Activated CD4-positive, alpha-beta T cell treated with anti-CD3 and anti-CD28 coated beads for 48 hours (primary cell): ENCODE measurements at regions not wholly inside any gene's neighbourhood (a gene's known extent, or its start where the extent isn't known, plus 50 kb on each side); places are given as distances from the start of the nearest gene placed in this dataset.
"Not testable (repeated sequence)": the region's sequence is repeated elsewhere in the genome, so short reads cannot be mapped to it uniquely, and the experiment has no call there.

Source experiments
- DNase-seq: peaks from one replicate; pipeline ENCODE4 v3.0.0-alpha.2; 2020

DNA sequence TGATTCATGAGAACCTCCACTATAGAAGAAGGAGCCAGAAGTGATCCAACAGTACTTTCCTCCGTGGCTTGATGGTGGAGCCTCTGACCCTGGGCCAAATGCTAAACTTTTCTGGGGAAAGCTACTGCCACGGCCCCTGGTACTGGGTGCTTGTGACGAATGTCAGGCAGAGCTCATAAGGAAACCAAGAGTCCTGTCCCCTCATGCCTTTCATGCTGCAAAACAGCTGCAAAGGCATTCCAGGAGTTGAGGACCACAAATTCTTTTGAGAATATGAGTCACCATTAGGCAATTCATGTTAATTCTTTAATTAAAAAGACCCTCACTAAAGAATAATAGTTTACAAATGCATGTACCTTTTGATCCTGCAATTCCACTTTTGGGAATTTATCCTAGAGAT is 700.4 kb upstream of the FAM241A start:
- DNase-seq: not testable (repeated sequence)

DNA sequence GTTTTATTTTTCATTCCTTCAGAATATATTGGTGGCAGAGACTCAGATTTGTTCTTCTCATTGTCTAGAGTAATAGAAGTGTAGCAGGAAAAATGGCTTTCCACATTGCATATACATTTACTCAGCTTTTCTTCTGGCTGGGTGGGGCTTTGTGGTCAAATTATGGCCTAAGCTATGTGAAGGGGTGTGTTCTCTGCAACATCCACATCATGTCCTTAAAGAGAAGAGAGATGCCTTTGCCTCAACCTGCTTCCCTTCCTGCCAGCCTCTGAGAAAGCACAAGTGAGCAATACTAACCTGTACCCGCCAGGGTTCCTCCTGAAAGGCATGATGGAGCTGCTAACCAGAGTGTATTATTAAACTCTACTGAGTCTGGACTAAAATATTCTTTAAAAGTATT is 695.6 kb upstream of the FAM241A start:
- no peak for DNase-seq

DNA sequence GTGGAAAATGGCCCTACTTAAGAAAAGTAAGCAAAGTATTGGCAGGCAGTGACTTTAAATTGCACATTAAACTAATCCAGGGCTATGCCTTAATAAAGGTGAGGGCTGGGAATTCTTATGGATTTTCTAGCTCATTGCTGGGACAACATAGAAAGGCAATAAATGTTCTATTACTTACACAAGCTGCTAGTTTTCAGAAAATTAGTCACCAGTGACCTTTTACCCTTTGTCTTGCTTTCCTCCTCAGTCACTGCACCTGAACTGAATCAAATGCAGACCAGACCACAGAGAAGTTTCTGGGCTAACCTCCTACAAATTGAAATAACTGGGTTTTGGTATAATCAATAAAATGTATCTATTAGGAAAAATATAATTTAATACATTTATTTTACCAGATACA is 694.4 kb upstream of the FAM241A start:
- DNase-seq: no peak

DNA sequence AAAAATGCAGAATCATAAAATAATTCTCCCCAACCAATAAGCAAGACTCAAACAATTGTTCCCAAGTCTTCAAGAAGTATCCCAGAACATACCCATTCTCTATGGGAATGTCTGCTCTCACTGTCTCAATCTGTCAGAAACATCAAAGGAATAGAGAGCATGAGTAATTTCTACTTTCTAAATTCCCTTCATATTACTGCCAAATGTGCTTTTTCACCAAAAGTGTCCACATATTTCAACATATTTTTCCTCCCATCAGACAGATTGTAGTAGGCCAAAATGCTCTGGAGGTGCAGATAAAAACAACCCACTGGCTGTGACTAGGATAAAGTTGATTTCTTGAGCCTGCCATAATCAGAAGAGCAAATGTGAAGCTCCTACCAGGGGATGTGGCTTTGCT is 692.0 kb upstream of the FAM241A start:
- DNase-seq: no peak

DNA sequence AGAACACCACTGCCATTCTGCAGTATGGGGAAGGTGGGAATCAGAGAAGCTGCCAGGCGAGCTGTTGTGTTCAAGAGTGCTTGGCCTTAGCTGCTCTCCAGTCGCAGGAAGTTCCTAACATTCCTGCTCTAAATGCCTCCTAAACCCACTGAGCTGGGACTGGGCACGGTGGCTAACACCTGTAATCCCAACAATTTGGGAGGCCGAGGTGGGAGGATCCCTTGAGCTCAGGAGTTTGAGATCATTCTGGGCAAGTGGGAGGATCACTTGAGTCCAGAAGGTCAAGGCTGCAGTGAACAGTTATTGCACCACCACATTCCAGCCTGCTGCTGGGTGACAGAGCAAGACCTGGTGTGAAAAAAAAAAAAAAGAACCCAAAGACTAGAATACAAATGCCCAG is 690.3 kb upstream of the FAM241A start:
- DNase-seq: no peak

DNA sequence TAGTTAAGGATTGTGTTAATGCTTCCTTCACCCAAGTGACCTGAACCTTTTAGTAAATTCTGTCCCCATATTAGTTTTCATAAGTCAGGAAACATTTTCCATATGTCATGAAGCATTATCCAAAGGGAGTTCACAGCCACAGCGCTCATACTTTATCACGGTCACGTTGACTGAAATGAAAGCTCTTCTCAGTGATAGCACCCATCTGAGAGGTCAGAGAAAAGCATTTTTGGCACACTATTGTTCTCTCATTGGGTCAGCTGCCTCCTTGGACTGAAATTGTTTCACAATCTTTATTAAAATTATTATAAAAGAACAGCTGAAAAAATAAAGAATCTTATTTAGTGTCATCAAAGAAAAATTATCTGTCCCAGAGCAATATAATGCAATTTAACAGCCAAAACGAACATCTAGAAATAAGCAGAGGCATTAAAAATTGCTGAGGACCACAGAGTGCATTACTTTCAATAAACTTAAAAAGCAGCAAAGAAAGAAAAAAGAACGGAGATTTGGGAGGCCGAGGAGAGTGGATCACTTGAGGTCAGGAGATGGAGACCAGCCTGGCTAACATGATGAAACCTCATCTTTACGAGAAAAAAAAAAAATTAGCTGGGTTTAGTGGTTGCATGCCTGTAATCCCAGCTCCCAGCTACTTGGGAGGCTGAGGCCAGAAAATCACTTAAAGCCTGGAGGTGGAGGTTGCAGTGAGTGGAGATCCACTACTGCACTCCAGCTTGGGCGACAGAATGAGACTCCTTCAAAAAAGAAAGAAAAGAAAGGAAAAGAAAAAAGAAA is 680.8 kb upstream of the FAM241A start:
- no peak for DNase-seq

DNA sequence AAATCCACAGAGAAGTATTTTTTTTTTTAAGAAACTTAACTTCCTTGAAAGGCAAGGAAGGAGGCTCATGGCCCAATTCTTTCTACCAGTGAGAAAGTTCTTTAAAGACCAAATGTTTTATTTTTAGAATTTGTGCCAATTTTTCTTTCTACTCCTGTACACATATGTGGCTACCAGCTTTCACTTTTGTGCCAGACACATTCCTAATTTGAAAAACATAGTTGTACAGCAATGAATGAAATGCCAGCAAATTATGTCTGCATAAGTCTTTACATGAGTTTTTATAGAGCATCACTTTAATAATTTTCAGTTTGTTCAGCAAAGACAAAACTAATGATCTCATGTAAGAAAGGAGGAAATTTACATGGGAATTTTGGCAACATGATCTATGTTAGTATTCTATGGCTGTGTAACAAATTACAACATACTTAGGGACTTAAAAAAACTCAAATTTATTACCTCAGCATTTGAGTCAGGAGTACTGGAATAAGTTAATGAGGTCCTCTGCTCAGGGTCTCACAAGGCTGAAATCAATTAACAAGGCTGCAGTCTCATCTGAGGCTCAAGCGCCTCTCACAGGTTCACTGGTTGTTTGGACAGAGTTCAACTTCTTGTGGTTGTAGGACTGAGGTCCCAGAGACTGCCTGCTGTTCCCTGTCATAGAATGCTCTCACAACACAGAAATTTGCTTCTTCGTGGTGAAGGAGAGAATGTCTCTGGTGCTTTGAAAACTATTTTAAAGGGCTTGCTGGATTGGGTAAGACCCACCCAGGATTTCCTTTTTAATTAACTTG is 678.2 kb upstream of the FAM241A start:
- no peak for DNase-seq

DNA sequence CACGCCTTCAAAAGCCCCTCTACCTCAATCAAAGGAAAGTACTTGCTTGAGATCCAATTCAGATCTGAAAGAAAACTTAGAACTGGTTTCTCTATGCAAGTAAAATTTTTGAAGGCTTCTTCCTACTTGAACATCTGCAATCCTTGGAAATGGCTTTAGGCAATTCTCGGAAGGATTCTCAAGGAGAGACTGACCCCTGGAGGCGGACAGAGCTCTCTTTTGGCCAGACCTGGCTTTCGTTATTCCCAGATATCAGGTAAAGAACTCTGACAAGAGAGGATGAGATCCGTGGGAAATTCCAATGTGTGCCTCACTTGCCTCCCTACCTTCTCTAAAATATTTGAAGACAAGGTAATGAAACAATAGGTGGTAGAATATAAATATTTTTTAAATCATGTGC is 670.3 kb upstream of the FAM241A start:
- DNase-seq: no peak

DNA sequence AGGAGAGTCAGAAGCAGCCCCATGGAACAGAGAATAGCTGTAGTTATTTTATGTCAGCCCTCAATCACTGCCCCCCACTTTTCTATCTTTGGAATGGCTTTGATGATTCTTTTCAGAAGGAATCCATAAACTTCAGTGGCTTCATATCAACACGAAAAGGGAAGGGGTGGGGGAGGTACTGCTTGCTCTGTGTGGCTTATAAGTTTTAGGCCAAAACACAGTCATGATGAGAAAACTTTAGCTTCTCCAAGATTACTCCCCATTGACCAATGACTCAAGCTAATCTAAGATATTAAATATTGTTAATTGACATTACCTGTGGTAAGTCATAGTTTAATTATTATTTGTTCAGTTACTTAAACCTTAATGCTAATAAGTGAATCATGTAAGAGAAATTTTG is 669.6 kb upstream of the FAM241A start:
- DNase-seq: no peak

DNA sequence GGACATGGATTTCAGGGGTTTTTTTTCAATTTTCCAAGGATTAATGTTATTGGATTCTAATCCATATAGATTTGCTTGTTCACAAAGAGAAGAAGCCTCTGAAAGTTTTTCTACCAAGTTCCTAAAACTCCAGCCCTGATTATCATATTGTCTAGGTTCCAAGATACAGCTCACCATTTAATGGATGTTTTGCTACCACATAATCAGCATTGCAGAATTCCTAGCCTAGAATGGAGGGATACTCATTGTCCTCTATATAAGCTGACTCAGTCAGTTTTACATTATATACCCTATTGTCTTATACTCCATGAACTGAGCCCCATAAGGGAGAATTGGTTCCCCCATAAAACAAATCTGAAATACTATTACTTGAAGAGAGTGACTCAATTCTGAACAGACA is 664.7 kb upstream of the FAM241A start:
- DNase-seq: no peak

DNA sequence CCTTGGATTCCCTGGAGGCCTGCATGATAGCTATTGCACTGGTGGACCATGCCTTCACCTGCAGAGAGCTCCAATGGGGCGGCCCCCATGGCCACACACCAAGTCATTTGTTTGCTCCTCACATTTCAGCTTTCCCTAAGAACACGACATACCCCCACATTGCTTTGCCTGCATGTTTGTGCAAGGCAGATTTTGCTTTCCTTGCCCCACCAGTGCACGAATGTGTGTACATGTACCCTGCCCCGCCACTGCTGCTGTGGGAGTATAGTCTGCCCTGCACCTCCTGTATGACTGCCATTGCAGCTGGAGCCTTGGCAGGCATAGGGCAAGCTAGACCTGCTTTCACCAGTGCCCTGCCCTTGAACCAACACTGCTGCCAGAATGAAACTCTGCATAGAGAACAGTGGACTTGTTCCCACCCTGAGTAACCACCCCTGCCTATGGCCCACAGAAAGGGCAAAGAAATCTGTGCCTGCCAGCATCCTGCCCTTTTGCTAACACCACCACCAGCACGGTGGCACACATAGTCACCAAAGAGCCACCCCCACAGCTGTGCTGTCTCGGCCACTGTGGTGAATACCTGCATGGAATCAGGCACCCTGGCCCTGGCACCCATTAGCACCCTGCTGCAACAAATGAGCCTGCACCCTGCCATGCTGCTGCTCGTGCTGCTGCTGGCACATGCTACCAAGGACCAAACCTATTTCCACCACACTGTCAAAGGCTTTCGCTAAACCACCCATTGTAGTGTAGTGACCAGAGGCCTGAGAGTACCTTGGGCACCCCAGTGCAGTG is 661.7 kb upstream of the FAM241A start:
- DNase-seq: no peak

DNA sequence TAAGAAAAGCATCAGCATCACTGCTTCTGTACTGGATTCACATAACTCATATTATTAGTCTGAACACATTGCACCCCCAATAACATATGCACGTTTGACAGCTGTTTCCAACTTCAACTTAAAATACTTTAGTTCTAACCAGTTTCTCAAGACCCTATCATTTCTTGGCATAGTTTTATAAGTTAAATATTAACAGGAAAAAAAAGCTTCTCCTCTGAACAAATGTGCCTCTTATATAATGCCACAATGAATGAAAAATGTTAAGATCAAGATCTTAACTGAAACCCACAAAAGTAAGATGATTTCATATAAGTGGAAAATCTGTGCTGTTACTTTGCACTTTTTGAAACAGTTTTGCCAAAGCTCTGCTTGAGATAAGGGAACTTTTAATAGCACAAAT is 652.8 kb upstream of the FAM241A start:
- no peak for DNase-seq

DNA sequence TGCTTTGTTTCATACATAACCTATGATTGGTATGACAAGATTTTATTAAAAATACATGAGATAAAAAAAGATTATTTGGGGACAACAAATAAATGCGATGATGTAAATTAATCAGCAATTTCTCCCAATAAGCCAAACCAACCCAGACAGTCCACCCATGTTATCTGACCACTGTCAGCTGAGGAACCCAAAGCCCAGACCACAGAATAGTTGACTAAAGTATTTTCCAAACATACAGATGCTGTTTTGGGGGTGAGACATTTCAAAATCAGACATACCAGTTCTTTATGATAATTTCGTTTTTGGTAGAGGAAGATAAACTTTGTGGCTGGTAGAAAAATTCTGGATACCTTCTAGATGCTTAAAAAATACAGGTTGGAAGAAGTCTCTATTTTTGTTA is 650.8 kb upstream of the FAM241A start:
- no peak for DNase-seq

DNA sequence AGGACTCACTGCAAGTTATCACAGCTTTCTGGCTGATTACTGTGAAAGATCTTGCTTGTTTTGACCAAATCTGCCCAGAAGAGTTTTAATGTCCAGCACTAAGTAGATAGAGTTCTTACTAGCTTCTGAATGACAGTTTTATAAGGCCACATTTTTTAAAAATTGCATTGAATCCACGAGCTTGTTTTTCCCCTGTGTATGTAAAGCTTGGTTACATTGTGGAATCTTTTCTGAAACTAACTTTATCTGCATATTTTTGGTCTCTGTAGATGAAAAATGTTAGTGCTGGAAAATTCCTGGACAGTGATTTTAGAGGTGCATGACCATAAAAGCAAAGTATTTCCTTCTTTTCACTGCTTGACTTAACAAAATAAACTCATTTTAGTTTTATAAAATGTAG is 650.3 kb upstream of the FAM241A start:
- no peak for DNase-seq

DNA sequence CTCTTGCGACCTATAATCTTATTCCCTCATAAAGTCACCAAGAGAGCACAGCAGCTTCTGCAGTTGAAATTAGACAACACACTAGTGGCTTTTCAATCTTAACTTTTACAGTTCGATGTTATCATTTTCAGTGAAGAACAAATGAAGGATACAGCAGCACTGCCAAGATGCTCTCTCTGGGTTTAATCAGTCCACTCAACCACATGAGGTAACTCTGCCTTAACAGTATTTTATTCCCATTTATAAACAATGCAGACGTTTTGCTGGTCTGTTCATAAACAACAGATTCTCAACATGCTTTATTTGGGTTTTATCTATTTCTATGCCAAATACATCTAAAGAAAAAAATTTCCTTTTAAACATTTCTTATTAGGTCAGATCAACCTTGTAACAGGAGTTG is 646.0 kb upstream of the FAM241A start:
- no peak for DNase-seq

DNA sequence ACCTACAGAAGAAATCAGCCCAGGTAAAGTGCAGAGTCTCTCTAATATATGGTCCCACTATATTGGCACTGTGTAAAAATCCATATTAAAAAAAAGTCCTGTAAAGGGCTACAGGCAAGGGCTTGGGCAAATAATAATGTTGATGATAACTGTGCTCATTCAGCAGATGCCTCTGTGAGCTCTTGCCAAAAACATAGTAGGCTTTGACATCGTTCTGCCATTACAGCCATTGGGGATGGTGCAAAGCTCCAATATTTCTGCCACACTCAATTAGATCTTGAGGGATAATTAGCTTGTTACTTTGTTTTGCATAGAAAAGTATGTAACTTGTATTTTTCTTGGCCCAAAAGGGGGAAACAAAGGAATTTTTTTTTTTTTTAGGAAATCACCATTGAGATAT is 645.5 kb upstream of the FAM241A start:
- DNase-seq: no peak

DNA sequence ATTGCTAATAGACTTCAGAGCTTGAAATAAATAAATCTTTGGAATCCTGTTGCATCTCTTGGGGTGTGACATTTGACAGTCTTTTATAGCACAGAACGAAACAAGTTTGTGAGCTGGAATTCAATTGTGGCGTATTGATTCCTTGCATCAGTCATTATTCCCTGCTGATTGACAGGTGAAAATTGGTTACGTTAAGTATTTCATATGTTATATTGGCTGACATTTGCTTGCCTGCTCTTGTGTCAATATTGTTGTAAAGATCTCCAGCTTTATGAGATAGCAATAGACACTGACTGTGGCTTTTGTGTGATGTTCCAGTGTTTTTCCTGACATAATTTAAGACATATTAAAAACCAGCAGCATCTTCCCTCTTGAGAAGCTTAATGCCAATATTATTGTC is 644.4 kb upstream of the FAM241A start:
- no peak for DNase-seq

DNA sequence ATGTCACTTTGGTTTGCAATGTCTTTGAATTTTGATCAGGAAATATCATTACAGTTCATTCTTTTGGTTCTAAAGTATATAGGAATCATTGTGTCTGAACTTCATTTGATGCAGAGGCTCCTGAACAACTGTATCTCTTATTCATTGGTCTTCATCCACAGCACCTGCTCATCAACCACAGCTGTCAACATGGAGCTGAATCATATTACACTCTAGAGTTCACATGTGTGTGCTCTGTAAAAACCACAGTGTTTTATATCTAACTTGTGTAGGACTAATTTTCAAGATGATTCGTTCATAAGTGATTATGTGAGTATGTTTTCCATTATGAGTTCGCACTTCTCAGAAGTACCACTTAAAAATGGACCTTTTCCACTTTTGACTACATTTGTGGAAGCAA is 643.3 kb upstream of the FAM241A start:
- DNase-seq: no peak

DNA sequence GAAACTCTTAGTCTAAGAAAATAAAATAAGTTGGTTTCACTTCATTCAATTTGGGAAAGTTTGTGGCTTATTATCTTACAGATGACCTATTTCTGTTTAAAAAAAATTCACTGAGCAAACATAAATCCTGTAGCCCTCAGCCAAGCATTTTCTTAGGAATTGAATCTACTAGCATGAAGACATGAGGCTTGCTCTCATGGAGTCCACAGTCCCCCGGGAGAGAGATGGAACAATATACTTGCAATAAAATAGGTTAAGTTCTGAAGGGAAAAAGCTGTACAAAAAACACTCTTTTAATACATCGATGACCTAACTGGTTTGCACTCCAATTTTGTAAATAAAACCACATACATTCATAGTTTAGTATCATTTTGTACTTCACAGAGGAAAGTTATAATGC is 642.6 kb upstream of the FAM241A start:
- DNase-seq: no peak

DNA sequence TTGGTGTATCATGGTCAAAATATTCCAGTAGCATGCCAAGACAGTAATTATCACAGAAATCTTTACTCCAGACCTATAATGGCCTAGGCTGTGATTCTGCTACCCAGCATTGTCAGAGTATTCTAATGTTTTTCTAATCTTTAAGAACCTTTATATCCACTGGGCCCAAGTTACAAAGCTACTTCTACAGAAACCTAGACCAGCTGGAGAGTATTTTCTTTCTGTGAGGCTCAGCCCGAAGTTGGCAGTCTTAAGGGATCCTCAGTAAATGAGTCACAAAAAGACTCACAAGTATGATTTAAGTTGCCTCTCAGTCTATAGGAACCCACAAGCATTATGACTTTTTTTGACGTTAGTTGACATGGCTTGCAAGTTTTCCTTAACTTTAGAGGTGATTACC is 638.5 kb upstream of the FAM241A start:
- no peak for DNase-seq

DNA sequence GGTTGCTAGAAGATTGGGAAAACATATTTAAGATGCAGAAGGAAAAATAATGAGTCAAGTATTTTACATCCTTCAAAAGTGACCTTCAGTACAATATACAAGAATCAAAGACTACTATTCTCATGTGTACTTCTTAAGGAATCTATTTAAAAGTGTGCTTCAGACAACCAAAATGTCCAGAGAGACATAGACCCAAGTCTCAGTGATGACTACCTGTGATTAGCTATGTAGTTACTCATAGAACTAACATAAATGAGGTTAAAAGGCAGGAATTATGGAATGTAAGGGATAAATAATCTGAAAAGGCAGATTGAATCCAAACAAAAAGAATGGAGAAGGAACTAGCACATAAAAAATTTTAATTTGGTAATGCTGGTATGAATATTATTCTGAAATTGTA is 634.7 kb upstream of the FAM241A start:
- DNase-seq: no peak

DNA sequence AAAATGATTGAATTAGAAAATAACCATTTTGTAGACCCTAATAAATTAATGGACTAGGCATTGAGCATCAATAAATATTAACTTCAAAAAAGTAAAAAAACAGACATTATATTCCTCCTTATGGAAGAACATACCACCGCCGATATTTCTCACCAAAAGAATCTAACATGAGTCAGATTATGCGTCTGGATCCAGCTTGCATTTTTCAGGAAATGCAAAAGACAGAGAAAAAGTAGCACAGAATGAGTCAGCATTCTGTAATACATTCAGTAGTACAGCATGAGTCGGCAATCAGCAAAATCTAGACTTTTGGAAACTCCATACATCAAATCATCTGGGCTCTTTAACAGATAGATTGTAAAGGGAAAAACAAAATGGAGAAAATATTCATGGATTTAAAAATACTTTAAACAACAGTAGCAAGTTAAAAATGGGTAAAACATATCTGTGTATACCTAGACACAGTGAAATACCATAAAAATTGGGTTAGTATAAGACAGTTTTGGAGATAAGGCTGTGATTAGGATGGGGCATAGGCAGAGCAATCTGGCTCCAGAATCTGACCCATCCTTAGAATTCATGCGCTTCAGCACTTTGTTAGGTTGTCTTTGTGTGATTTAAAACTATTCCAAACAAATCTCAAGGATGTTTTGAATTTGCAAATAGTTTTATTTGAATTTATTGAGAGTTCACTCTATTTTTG is 633.0 kb upstream of the FAM241A start:
- no peak for DNase-seq

DNA sequence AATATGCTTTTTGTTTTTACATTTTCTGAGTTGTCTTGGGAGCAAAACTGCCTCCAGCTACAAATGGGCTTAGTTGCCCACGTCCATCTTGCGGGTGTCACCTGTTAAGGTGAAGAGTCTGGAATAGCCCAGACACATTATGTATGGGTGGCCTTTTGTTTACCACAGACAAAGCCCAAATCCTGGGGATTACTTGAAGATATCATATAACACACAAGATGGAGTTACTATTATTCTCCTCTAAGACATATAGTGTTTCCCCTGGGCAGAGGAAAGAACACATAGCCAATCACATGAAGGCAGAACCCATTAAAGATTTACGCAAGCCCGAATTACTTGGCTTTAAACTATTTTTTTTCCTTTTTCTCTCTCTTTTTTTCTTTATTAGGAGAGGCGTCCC is 625.6 kb upstream of the FAM241A start:
- no peak for DNase-seq
